ENCODE measurements at regions not wholly inside any gene's neighbourhood (a gene's known extent, or its start where the extent isn't known, plus 50 kb on each side); places are given as distances from the start of the nearest gene placed in this dataset.
A peak's percentile ranks its signal among the peaks of the same experiment; 100 is the strongest.

GRCh38 chr4:115729739-115730266 is 616.4 kb upstream of the NDST4 start:
- DNase-seq: no peak

GRCh38 chr4:115723621-115724020 is 610.2 kb upstream of the NDST4 start:
- no peak for DNase-seq

GRCh38 chr4:115720611-115721010 is 607.2 kb upstream of the NDST4 start:
- no peak for DNase-seq

GRCh38 chr4:115711575-115711974 is 598.2 kb upstream of the NDST4 start:
- peak; percentile 1 for DNase-seq

GRCh38 chr4:115688961-115689360 is 575.5 kb upstream of the NDST4 start:
- no peak for DNase-seq

- no peak for DNase-seq
Observed at GRCh38 chr4:115687052-115687755, 573.8 kb upstream of the NDST4 start.

GRCh38 chr4:115678425-115678941 is 565.1 kb upstream of the NDST4 start:
- no peak for DNase-seq

- no peak for DNase-seq
Observed at GRCh38 chr4:115675719-115676118, 562.3 kb upstream of the NDST4 start.

- DNase-seq: no peak
Observed at GRCh38 chr4:115674485-115674884, 561.1 kb upstream of the NDST4 start.

- no peak for DNase-seq
Observed at GRCh38 chr4:115671581-115671980, 558.2 kb upstream of the NDST4 start.

- no peak for DNase-seq
Observed at GRCh38 chr4:115670930-115671329, 557.5 kb upstream of the NDST4 start.

- DNase-seq: no peak
Observed at GRCh38 chr4:115668396-115668795, 555.0 kb upstream of the NDST4 start.

- DNase-seq: no peak
Observed at GRCh38 chr4:115664285-115664684, 550.9 kb upstream of the NDST4 start.

GRCh38 chr4:115660465-115660864 is 547.0 kb upstream of the NDST4 start:
- no peak for DNase-seq

GRCh38 chr4:115657991-115658650 is 544.7 kb upstream of the NDST4 start:
- no peak for DNase-seq

GRCh38 chr4:115655626-115656025 is 542.2 kb upstream of the NDST4 start:
- DNase-seq: no peak

GRCh38 chr4:115648786-115649185 is 535.4 kb upstream of the NDST4 start:
- no peak for DNase-seq

GRCh38 chr4:115629270-115629669 is 515.9 kb upstream of the NDST4 start:
- no peak for DNase-seq

GRCh38 chr4:115609631-115610030 is 496.2 kb upstream of the NDST4 start:
- no peak for DNase-seq

GRCh38 chr4:115607311-115607710 is 493.9 kb upstream of the NDST4 start:
- no peak for DNase-seq

- DNase-seq: no peak
Observed at GRCh38 chr4:115596265-115597001, 483.0 kb upstream of the NDST4 start.

GRCh38 chr4:115580901-115581300 is 467.5 kb upstream of the NDST4 start:
- DNase-seq: no peak

GRCh38 chr4:115575851-115576250 is 462.4 kb upstream of the NDST4 start:
- DNase-seq: no peak
